ENCODE measurements at regions not wholly inside any gene's neighbourhood (a gene's known extent, or its start where the extent isn't known, plus 50 kb on each side); places are given as distances from the start of the nearest gene placed in this dataset.
A peak's percentile ranks its signal among the peaks of the same experiment; 100 is the strongest.

GRCh38 chr4:36870121-36870520 is 374.4 kb upstream of the NWD2 start:
- no peak overlapping the region for H3K27ac ChIP-seq
- no peak for TF ChIP-seq CTCF (IDR thresholded peaks at IDR 0.05)
- no peak for TF ChIP-seq ZFX (IDR thresholded peaks at IDR 0.05; ENCODE audit: borderline replicate concordance)

GRCh38 chr4:36872679-36873078 is 371.9 kb upstream of the NWD2 start:
- H3K27ac ChIP-seq, result no peak overlapping the region
- TF ChIP-seq CTCF (IDR thresholded peaks at IDR 0.05) (no peak), ZFX (IDR thresholded peaks at IDR 0.05; ENCODE audit: borderline replicate concordance) (no peak)

GRCh38 chr4:36884151-36884550 is 360.4 kb upstream of the NWD2 start:
- H3K27ac ChIP-seq, result no peak overlapping the region
- TF ChIP-seq ZFX (IDR thresholded peaks at IDR 0.05; ENCODE audit: borderline replicate concordance), result no peak
- TF ChIP-seq CTCF (IDR thresholded peaks at IDR 0.05), result no peak

- no peak overlapping the region for H3K27ac ChIP-seq
- no peak for TF ChIP-seq ZFX (IDR thresholded peaks at IDR 0.05; ENCODE audit: borderline replicate concordance)
- TF ChIP-seq CTCF (IDR thresholded peaks at IDR 0.05), result no peak
Observed at GRCh38 chr4:36891971-36892370, 352.6 kb upstream of the NWD2 start.

GRCh38 chr4:36900446-36900987 is 344.0 kb upstream of the NWD2 start:
- no peak overlapping the region for H3K27ac ChIP-seq
- TF ChIP-seq ZFX (IDR thresholded peaks at IDR 0.05; ENCODE audit: borderline replicate concordance), result no peak

GRCh38 chr4:36904823-36905222 is 339.7 kb upstream of the NWD2 start:
- TF ChIP-seq ZFX (IDR thresholded peaks at IDR 0.05; ENCODE audit: borderline replicate concordance) (no peak), CTCF (IDR thresholded peaks at IDR 0.05) (no peak)
- H3K27ac ChIP-seq, result no peak overlapping the region

GRCh38 chr4:36914106-36914505 is 330.4 kb upstream of the NWD2 start:
- peak overlapping the region; percentile 25; the same call in 1 of the 2 replicates for H3K27ac ChIP-seq
- TF ChIP-seq CTCF (IDR thresholded peaks at IDR 0.05), result peak; percentile 33; the same call in 1 of the 2 replicates
- TF ChIP-seq ZFX (IDR thresholded peaks at IDR 0.05; ENCODE audit: borderline replicate concordance), result no peak

GRCh38 chr4:36915717-36916116 is 328.8 kb upstream of the NWD2 start:
- TF ChIP-seq CTCF (IDR thresholded peaks at IDR 0.05), result no peak
- TF ChIP-seq ZFX (IDR thresholded peaks at IDR 0.05; ENCODE audit: borderline replicate concordance), result no peak
- no peak overlapping the region for H3K27ac ChIP-seq
